NCI-H1436 treated with DMSO at 0.1 percent for 48 hours (cell line): ENCODE measurements at regions not wholly inside any gene's neighbourhood (a gene's known extent, or its start where the extent isn't known, plus 50 kb on each side); places are given as distances from the start of the nearest gene placed in this dataset.
"Not testable (repeated sequence)": the region's sequence is repeated elsewhere in the genome, so short reads cannot be mapped to it uniquely, and the experiment has no call there.

Source experiments
- DNase-seq: peaks from one replicate; lab custom pipeline; 2025; lab: John Stamatoyannopoulos, UW

GRCh38 chr1:213417846-213418245, 366.8 kb downstream of the RPS6KC1 start:
- DNase-seq: no peak

- DNase-seq: no peak
Observed at GRCh38 chr1:213418268-213419071, 367.4 kb downstream of the RPS6KC1 start.

- no peak for DNase-seq
Observed at GRCh38 chr1:213419401-213420030, 368.5 kb downstream of the RPS6KC1 start.

GRCh38 chr1:213421178-213421577, 370.1 kb downstream of the RPS6KC1 start:
- not testable (repeated sequence) for DNase-seq

- no peak for DNase-seq
Observed at GRCh38 chr1:213423041-213423440, 372.0 kb downstream of the RPS6KC1 start.

GRCh38 chr1:213423605-213424004, 372.6 kb downstream of the RPS6KC1 start:
- DNase-seq: peak; percentile 27

- peak; percentile 99 for DNase-seq
Observed at GRCh38 chr1:213425376-213426030, 374.5 kb downstream of the RPS6KC1 start.

- no peak for DNase-seq
Observed at GRCh38 chr1:213429642-213430041, 378.6 kb downstream of the RPS6KC1 start.

- DNase-seq: no peak
Observed at GRCh38 chr1:213435715-213436114, 384.7 kb downstream of the RPS6KC1 start.

GRCh38 chr1:213438339-213438738, 387.3 kb downstream of the RPS6KC1 start:
- DNase-seq: no peak

- DNase-seq: no peak
Observed at GRCh38 chr1:213439703-213440102, 388.7 kb downstream of the RPS6KC1 start.

GRCh38 chr1:213440766-213441165, 389.7 kb downstream of the RPS6KC1 start:
- DNase-seq: no peak

GRCh38 chr1:213443415-213443814, 392.4 kb downstream of the RPS6KC1 start:
- no peak for DNase-seq

- DNase-seq: no peak
Observed at GRCh38 chr1:213444224-213444623, 393.2 kb downstream of the RPS6KC1 start.

GRCh38 chr1:213446496-213446895, 395.5 kb downstream of the RPS6KC1 start:
- DNase-seq: no peak

- no peak for DNase-seq
Observed at GRCh38 chr1:213448360-213448759, 397.3 kb downstream of the RPS6KC1 start.

- no peak for DNase-seq
Observed at GRCh38 chr1:213448776-213449175, 397.7 kb downstream of the RPS6KC1 start.

- DNase-seq: no peak
Observed at GRCh38 chr1:213452501-213452900, 401.5 kb downstream of the RPS6KC1 start.

- no peak for DNase-seq
Observed at GRCh38 chr1:213457186-213457585, 406.1 kb downstream of the RPS6KC1 start.

- DNase-seq: no peak
Observed at GRCh38 chr1:213457733-213458132, 406.7 kb downstream of the RPS6KC1 start.

GRCh38 chr1:213462374-213462773, 411.3 kb downstream of the RPS6KC1 start:
- not testable (repeated sequence) for DNase-seq

- no peak for DNase-seq
Observed at GRCh38 chr1:213464786-213465460, 413.9 kb downstream of the RPS6KC1 start.
